CD4-positive, CD25-positive, alpha-beta regulatory T cell (primary cell): ENCODE measurements at regions not wholly inside any gene's neighbourhood (a gene's known extent, or its start where the extent isn't known, plus 50 kb on each side); places are given as distances from the start of the nearest gene placed in this dataset.
A peak's percentile ranks its signal among the peaks of the same experiment; 100 is the strongest.

ENCODE experiments used
- ATAC-seq, 2 donors: fragments of 150-1000 bp; cut with Tn5 transposase; one replicate each; pipeline ENCODE4 v1.10.0; 2021; ENCODE audit warnings: low read depth in 2 of 2, moderate number of reproducible peaks in 2 of 2, moderate library complexity in 1 of 2
- DNase-seq, 3 donors: peaks; one replicate each; pipeline versions ENCODE4 v3.0.0 to v3.0.0-alpha.2; 2012 to 2022; ENCODE audit warnings: mixed read lengths in 1 of 3
- H3K27ac ChIP-seq: one replicate; pipeline ENCODE4 v1.7.0; 2013; ENCODE audit warnings: mild to moderate bottlenecking, low read length; ENCODE audit not compliant: insufficient read depth, poor library complexity, severe bottlenecking
- H3K27me3 ChIP-seq: one replicate; pipeline ENCODE4 v1.7.0; 2013; ENCODE audit warnings: low read length; ENCODE audit not compliant: control insufficient read depth, insufficient read depth
- H3K36me3 ChIP-seq: one replicate; pipeline ENCODE4 v1.7.0; 2013; ENCODE audit warnings: mild to moderate bottlenecking, low read length, moderate library complexity; ENCODE audit not compliant: control insufficient read depth, insufficient read depth
- H3K4me1 ChIP-seq: 2 replicates; pipeline ENCODE4 v1.7.0; 2013; ENCODE audit warnings: mild to moderate bottlenecking, low read length; ENCODE audit not compliant: insufficient read depth, control insufficient read depth, poor library complexity, severe bottlenecking
- H3K4me3 ChIP-seq: one replicate; pipeline ENCODE4 v1.7.0; 2013; ENCODE audit warnings: low read depth, mild to moderate bottlenecking, low read length, moderate library complexity
- H3K9me3 ChIP-seq, 2 experiments: 1 replicate in 1 of 2; 2 replicates in 1 of 2; pipeline ENCODE4 v1.7.0; 2013; ENCODE audit warnings: low read length in 2 of 2, mild to moderate bottlenecking in 1 of 2, moderate library complexity in 1 of 2; ENCODE audit not compliant: control insufficient read depth in 2 of 2
- H3K27ac Mint-ChIP-seq, 3 donors: one replicate each; pipeline ENCODE4 v1.8.0; 2020 to 2022; ENCODE audit warnings: mild to moderate bottlenecking in 3 of 3, mixed read lengths in 3 of 3, moderate library complexity in 2 of 3
- H3K27me3 Mint-ChIP-seq: one replicate; pipeline ENCODE4 v1.8.0; 2022; ENCODE audit warnings: mild to moderate bottlenecking, mixed read lengths
- H3K36me3 Mint-ChIP-seq: one replicate; pipeline ENCODE4 v1.8.0; 2020; ENCODE audit warnings: mixed read lengths
- H3K4me1 Mint-ChIP-seq, 4 donors: one replicate each; pipeline ENCODE4 v1.8.0; 2020 to 2022; ENCODE audit warnings: mixed read lengths in 4 of 4, mild to moderate bottlenecking in 1 of 4
- H3K4me3 Mint-ChIP-seq, 4 donors: one replicate each; pipeline ENCODE4 v1.8.0; 2020 to 2022; ENCODE audit warnings: mild to moderate bottlenecking in 4 of 4, mixed read lengths in 4 of 4, moderate library complexity in 3 of 4
- H3K9me3 Mint-ChIP-seq, 7 donors: one replicate each; pipeline ENCODE4 v1.8.0; 2020 to 2022; ENCODE audit warnings: mixed read lengths in 7 of 7, mild to moderate bottlenecking in 3 of 7, moderate library complexity in 2 of 7

DNA sequence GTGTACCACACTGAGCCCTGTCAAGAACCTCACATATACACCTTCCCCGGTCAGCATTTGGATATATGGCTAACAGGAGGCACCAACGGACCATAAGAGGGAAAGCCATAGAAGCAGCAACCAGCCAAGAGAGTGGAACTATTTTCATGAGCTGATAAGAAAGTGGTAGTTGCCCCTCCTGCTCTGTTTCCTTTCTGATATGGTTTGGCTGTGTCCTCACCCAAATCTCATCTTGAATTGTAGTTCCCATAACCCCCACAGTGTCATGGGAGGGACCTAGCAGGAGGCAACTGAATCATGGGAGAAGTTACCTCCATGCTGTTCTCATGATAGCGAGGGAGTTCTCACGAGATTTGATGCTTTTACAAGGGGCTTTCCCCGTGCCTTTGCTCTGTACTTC lies 366.1 kb upstream of the DAB1 start:
- no peak overlapping the region for H3K27ac ChIP-seq
- H3K9me3 ChIP-seq = no peaks in the 10 kb centered on the region
- ATAC-seq (no peak), DNase-seq (no peak)
- no peak overlapping the region for H3K4me3 ChIP-seq
- H3K4me1 ChIP-seq = no peaks in the 10 kb centered on the region
- H3K36me3 ChIP-seq = no peaks in the 10 kb centered on the region
- no peak overlapping the region for H3K4me3 Mint-ChIP-seq
- H3K4me1 Mint-ChIP-seq = no peaks in the 10 kb centered on the region
- no peak overlapping the region for H3K27ac Mint-ChIP-seq
- peaks cover 0 to 4% (median 1%) of the 10 kb centered on the region in 7 donors for H3K9me3 Mint-ChIP-seq
- no peaks in the 10 kb centered on the region for H3K27me3 ChIP-seq
- no peaks in the 10 kb centered on the region for H3K27me3 Mint-ChIP-seq
- H3K36me3 Mint-ChIP-seq = no peaks in the 10 kb centered on the region

DNA sequence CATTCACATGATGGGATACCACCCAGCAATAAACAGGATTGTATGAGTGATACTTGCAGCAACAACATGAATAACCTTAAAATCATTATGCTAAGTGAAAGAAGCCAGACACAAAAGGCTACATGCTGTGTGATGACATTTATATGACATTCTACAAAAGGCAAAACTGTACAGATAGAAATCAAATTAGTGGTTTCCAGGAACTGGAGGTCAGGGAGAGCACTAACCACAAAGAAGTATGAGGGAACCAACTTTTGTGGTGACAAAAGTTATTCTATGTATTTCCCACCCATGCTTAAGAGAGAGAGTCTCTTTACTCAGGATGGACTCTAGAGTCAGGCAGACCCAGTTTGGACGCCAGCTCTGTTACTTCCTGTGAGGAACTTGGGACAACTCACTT lies 364.5 kb upstream of the DAB1 start:
- no peaks in the 10 kb centered on the region for H3K9me3 ChIP-seq
- Mint-ChIP-seq H3K9me3 (peaks cover 0 to 4% (median 1%) of the 10 kb centered on the region in 7 donors), H3K36me3 (no peaks in the 10 kb centered on the region), H3K4me1 (no peaks in the 10 kb centered on the region), H3K27ac (peak overlapping the region in 1 of 3 donors; percentile 6), H3K27me3 (no peaks in the 10 kb centered on the region), H3K4me3 (no peak overlapping the region)
- ATAC-seq (no peak), DNase-seq (no peak)
- no peaks in the 10 kb centered on the region for H3K36me3 ChIP-seq
- H3K4me1 ChIP-seq = no peaks in the 10 kb centered on the region
- H3K27ac ChIP-seq = no peak overlapping the region
- H3K27me3 ChIP-seq = no peaks in the 10 kb centered on the region
- no peak overlapping the region for H3K4me3 ChIP-seq

DNA sequence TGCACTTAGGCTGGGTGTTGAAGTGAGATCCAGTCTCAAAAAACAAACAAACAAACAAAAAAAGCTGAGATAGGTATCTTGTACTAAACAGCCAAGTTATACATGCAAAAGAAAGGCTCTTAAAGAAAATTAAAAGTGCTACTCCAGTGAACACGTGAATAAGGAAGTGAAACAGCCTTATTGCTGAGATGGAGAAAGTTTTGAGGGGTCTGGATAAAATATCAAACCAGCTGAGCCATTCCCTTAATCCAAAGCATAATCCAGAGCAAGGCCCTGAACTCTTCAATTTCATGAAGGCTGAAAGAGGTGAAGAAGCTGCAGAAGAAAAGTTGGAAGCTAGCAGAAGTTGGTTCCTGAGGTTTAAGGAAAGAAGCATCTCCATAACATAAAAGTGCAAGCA lies 360.5 kb upstream of the DAB1 start:
- ATAC-seq (no peak), DNase-seq (no peak)
- Histone ChIP-seq H3K36me3 (no peaks in the 10 kb centered on the region), H3K4me3 (no peak overlapping the region), H3K4me1 (no peaks in the 10 kb centered on the region), H3K27ac (no peak overlapping the region), H3K9me3 (no peaks in the 10 kb centered on the region), H3K27me3 (no peaks in the 10 kb centered on the region)
- Mint-ChIP-seq H3K27ac (no peak overlapping the region), H3K4me3 (no peak overlapping the region), H3K9me3 (peaks cover 0 to 2% (median 0%) of the 10 kb centered on the region in 7 donors), H3K4me1 (no peaks in the 10 kb centered on the region), H3K27me3 (no peaks in the 10 kb centered on the region), H3K36me3 (no peaks in the 10 kb centered on the region)

DNA sequence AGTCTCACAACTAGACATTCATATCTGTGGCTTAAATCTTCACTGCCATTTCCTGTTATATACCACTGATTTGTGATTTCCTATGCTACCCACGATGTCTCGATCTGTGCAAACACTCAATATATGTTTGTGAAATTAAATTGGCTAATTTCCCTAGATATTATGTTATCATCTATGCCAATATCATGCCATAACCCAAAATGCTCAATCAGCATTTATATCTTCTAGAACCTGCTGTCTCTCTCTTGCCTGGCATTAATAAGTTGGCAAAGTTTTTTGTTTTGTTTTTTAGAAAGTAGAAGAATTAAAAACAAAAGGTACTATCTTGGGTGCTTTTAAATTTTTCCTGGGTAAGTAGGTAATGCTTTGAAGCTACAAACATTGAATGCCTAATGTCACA lies 358.5 kb upstream of the DAB1 start:
- DNase-seq (no peak), ATAC-seq (no peak)
- no peaks in the 10 kb centered on the region for H3K36me3 Mint-ChIP-seq
- Histone ChIP-seq H3K27me3 (no peaks in the 10 kb centered on the region), H3K9me3 (no peaks in the 10 kb centered on the region), H3K36me3 (no peaks in the 10 kb centered on the region), H3K27ac (no peak overlapping the region), H3K4me3 (no peak overlapping the region), H3K4me1 (no peaks in the 10 kb centered on the region)
- no peaks in the 10 kb centered on the region for H3K4me1 Mint-ChIP-seq
- H3K4me3 Mint-ChIP-seq = no peak overlapping the region
- H3K27me3 Mint-ChIP-seq = no peaks in the 10 kb centered on the region
- H3K27ac Mint-ChIP-seq = peak overlapping the region in 1 of 3 donors; percentile 60
- H3K9me3 Mint-ChIP-seq = peaks cover 0 to 2% (median 0%) of the 10 kb centered on the region in 7 donors

DNA sequence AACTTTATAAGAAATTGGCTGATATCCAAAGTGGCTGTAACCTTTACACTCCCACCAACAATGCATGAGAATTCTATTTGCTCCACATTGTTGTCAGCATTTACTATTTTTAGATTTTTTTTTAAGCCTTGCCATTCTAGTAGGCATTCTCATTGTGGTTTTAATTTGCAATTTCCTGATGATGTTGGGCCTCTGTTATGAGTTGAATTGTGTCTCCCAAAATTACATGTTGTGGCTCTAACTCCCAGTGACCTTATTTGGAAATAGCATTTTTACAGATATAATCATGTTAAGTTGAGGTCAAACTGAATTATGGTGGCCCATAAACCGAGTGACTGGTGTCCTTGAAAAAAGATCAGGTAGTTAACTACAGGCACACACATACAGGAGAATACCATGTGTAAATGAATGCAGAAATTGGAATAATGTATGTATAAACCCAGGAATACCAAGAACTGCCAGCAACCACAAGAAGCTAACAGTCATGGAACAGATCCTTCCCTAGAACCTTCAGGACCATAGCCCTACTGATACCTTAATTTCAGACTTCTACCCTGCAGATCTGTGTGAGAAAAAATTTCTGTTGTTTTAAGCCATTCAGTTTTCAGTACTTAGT lies 348.8 kb upstream of the DAB1 start:
- peaks cover 0 to 2% (median 0%) of the 10 kb centered on the region in 7 donors for H3K9me3 Mint-ChIP-seq
- H3K27me3 Mint-ChIP-seq = peaks cover 5% of the 10 kb centered on the region
- DNase-seq = no peak
- no peak overlapping the region for H3K4me3 Mint-ChIP-seq
- H3K4me1 Mint-ChIP-seq = no peaks in the 10 kb centered on the region
- H3K27ac ChIP-seq = no peak overlapping the region
- no peaks in the 10 kb centered on the region for H3K27me3 ChIP-seq
- no peaks in the 10 kb centered on the region for H3K36me3 Mint-ChIP-seq
- no peaks in the 10 kb centered on the region for H3K9me3 ChIP-seq
- no peaks in the 10 kb centered on the region for H3K36me3 ChIP-seq
- no peak for ATAC-seq
- no peak overlapping the region for H3K27ac Mint-ChIP-seq
- no peaks in the 10 kb centered on the region for H3K4me1 ChIP-seq
- no peak overlapping the region for H3K4me3 ChIP-seq

DNA sequence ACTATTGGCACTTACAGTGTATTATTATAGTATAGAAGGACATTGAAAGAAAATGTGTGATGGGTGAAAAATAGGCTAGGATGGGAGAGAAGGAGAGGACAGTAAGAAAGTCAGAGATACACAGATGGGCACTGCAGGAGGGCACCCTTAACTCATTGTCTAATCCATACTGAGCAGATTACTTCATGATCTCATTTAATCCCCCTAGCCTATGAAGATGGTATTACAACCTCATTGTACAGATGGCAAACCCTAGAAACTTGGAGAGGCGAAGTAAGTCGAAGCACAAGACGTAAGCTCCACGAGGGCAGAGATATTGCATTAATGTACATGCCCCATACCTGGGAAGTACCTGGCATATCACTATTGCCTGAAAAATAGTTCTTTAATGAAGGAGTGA lies 346.9 kb upstream of the DAB1 start:
- DNase-seq = peak in 1 of 3 donors; percentile 3
- Mint-ChIP-seq H3K4me3 (no peak overlapping the region), H3K36me3 (no peaks in the 10 kb centered on the region), H3K27ac (no peak overlapping the region), H3K9me3 (peaks cover 0 to 2% (median 0%) of the 10 kb centered on the region in 7 donors), H3K4me1 (no peaks in the 10 kb centered on the region), H3K27me3 (no peaks in the 10 kb centered on the region)
- H3K4me3 ChIP-seq = no peak overlapping the region
- no peaks in the 10 kb centered on the region for H3K36me3 ChIP-seq
- no peak for ATAC-seq
- H3K27ac ChIP-seq = no peak overlapping the region
- no peaks in the 10 kb centered on the region for H3K9me3 ChIP-seq
- H3K27me3 ChIP-seq = no peaks in the 10 kb centered on the region
- H3K4me1 ChIP-seq = no peaks in the 10 kb centered on the region

DNA sequence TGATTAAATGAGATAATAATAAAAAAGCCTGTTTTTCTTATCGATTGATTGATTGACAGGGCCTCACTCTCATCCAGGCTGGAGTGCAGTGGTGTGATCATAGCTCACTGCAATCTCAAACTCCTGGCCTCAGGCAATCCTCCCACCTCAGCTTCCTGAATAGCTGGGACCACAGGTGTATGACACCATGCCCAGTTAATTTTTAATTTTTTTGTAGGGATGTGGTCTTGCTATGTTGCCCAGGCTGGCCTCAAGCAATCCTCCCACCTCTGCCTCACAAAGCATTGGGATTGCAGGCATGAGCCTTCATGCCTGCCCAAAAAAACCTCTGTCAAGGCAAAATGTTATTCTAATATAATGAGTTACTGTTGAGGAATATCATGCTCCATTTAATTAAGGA lies 346.4 kb upstream of the DAB1 start:
- Histone ChIP-seq H3K36me3 (no peaks in the 10 kb centered on the region), H3K4me3 (no peak overlapping the region), H3K27me3 (no peaks in the 10 kb centered on the region), H3K4me1 (no peaks in the 10 kb centered on the region), H3K27ac (no peak overlapping the region), H3K9me3 (no peaks in the 10 kb centered on the region)
- no peaks in the 10 kb centered on the region for H3K36me3 Mint-ChIP-seq
- no peak overlapping the region for H3K4me3 Mint-ChIP-seq
- no peaks in the 10 kb centered on the region for H3K4me1 Mint-ChIP-seq
- H3K27ac Mint-ChIP-seq = no peak overlapping the region
- H3K9me3 Mint-ChIP-seq = peaks cover 0 to 2% (median 0%) of the 10 kb centered on the region in 7 donors
- H3K27me3 Mint-ChIP-seq = no peaks in the 10 kb centered on the region
- ATAC-seq (no peak), DNase-seq (no peak)

DNA sequence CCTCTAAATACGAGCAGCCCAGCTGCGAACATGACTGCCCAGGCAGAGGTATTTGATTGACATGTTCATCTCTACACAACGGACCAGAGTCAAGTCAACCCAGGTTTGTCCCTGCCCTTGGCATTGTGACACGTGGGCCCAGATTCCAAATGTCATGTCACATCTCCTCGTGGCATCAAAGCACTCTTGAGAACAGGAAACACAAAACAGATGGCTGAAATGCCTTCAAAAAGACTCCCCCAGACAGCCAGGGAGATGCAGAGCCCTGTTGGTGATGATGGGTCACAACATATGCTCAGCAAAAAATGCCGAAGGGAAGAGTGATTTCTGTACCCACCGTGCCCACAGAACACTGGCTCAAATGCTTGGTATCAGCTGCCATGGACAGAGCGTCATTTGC lies 337.8 kb upstream of the DAB1 start:
- H3K27me3 ChIP-seq = no peaks in the 10 kb centered on the region
- H3K27ac ChIP-seq = no peak overlapping the region
- Mint-ChIP-seq H3K9me3 (peaks cover 0 to 3% (median 0%) of the 10 kb centered on the region in 7 donors), H3K4me3 (no peak overlapping the region), H3K27me3 (no peaks in the 10 kb centered on the region), H3K27ac (no peak overlapping the region), H3K36me3 (no peaks in the 10 kb centered on the region), H3K4me1 (no peaks in the 10 kb centered on the region)
- ATAC-seq = no peak
- no peaks in the 10 kb centered on the region for H3K9me3 ChIP-seq
- no peaks in the 10 kb centered on the region for H3K36me3 ChIP-seq
- no peak for DNase-seq
- H3K4me3 ChIP-seq = no peak overlapping the region
- no peaks in the 10 kb centered on the region for H3K4me1 ChIP-seq
